IMR-90 (cell line): ENCODE measurements at regions not wholly inside any gene's neighbourhood (a gene's known extent, or its start where the extent isn't known, plus 50 kb on each side); places are given as distances from the start of the nearest gene placed in this dataset.

Source experiments
- ATAC-seq: fragments of 200-7000 bp; cut with Tn5 transposase; 2 replicates; pipeline ENCODE4 v1.9.1; 2020; ENCODE audit warnings: low read depth, mild to moderate bottlenecking, moderate library complexity
- BruUV-seq: library from RNA; stranded (reverse); fragments of 400-500 nt; replicated peaks from 2 replicates; lab custom pipeline; 2021; lab: Mats Ljungman, UMichigan
- CTCF ChIA-PET: fragments of 300-600 bp; formaldehyde crosslinking; extraction: SDS; loops from one replicate; lab custom pipeline; 2021; ENCODE audit warnings: antibody characterized with exemption; lab: Yijun Ruan, JAX
- POLR2A ChIA-PET: fragments of 300-600 bp; sonication (Branson Sonifier 250); formaldehyde crosslinking; loops from one replicate; lab custom pipeline; 2022; ENCODE audit warnings: antibody characterized with exemption; ENCODE audit not compliant: unreplicated experiment; lab: Charles Lee
- DNase-seq: peaks from one replicate; pipeline ENCODE4 v3.0.0; 2013
- H2AFZ ChIP-seq: replicated peaks from 2 replicates; pipeline ENCODE3; 2013; ENCODE audit warnings: low read length, mild to moderate bottlenecking; ENCODE audit not compliant: poor library complexity
- H2AK5ac ChIP-seq: 2 replicates; pipeline ENCODE4 v1.6.1; 2013; ENCODE audit warnings: low read depth, low read length, inconsistent platforms
- H2AK9ac ChIP-seq: replicated peaks from 2 replicates; pipeline ENCODE3; 2013; ENCODE audit warnings: mild to moderate bottlenecking, low read depth, low read length, moderate library complexity; ENCODE audit not compliant: poor library complexity
- H2BK120ac ChIP-seq: 2 replicates; pipeline ENCODE4 v1.6.1; 2013; ENCODE audit warnings: low read depth, low read length, inconsistent platforms
- H2BK15ac ChIP-seq: 3 replicates; pipeline ENCODE4 v1.6.1; 2013; ENCODE audit warnings: low read depth, low read length, inconsistent platforms
- H2BK20ac ChIP-seq: 2 replicates; pipeline ENCODE4 v1.6.1; 2013; ENCODE audit warnings: low read depth, mild to moderate bottlenecking, inconsistent platforms, low read length, moderate library complexity
- H2BK5ac ChIP-seq: 2 replicates; pipeline ENCODE4 v1.6.1; 2013; ENCODE audit warnings: mild to moderate bottlenecking, low read depth, low read length, inconsistent platforms; ENCODE audit not compliant: poor library complexity, severe bottlenecking
- H3K14ac ChIP-seq: replicated peaks from 2 replicates; pipeline ENCODE4 v1.6.1; 2013; ENCODE audit warnings: low read depth, low read length, inconsistent platforms
- H3K18ac ChIP-seq: 2 replicates; pipeline ENCODE4 v1.6.1; 2013; ENCODE audit warnings: low read depth, low read length, control low read depth
- H3K23ac ChIP-seq: 2 replicates; pipeline ENCODE4 v1.6.1; 2013; ENCODE audit warnings: low read depth, low read length, inconsistent platforms
- H3K27ac ChIP-seq: 2 replicates; pipeline ENCODE4 v1.5.1; 2013; ENCODE audit warnings: mild to moderate bottlenecking, control low read depth, low read length; ENCODE audit not compliant: insufficient read depth
- H3K27me3 ChIP-seq: 2 replicates; pipeline ENCODE4 v1.6.1; 2013; ENCODE audit warnings: low read length; ENCODE audit not compliant: control insufficient read depth, insufficient read depth
- H3K36me3 ChIP-seq: 2 replicates; pipeline ENCODE4 v1.6.1; 2013; ENCODE audit warnings: low read length, mixed read lengths; ENCODE audit not compliant: control insufficient read depth, insufficient read depth
- H3K4ac ChIP-seq: 2 replicates; pipeline ENCODE4 v1.6.1; 2013; ENCODE audit warnings: low read depth, low read length, inconsistent platforms
- H3K4me1 ChIP-seq: 2 replicates; pipeline ENCODE4 v1.6.1; 2013; ENCODE audit warnings: low read length, mixed read lengths; ENCODE audit not compliant: control insufficient read depth, insufficient read depth
- H3K4me2 ChIP-seq: 2 replicates; pipeline ENCODE4 v1.6.1; 2013; ENCODE audit warnings: low read depth, mild to moderate bottlenecking, control low read depth, low read length, moderate library complexity
- H3K4me3 ChIP-seq: 2 replicates; pipeline ENCODE4 v1.5.1; 2013; ENCODE audit warnings: low read depth, mild to moderate bottlenecking, control low read depth, low read length, moderate library complexity; ENCODE audit not compliant: insufficient read depth
- H3K56ac ChIP-seq: 2 replicates; pipeline ENCODE4 v1.6.1; 2013; ENCODE audit warnings: low read length, inconsistent platforms; ENCODE audit not compliant: insufficient read depth; ENCODE audit errors: extremely low read depth
- H3K79me1 ChIP-seq, 2 experiments: 2 replicates each; pipeline ENCODE4 v1.6.1; 2013; ENCODE audit warnings: low read length in 2 of 2, inconsistent platforms in 1 of 2, low read depth in 1 of 2
- H3K9ac ChIP-seq: 2 replicates; pipeline ENCODE4 v1.6.1; 2013; ENCODE audit warnings: low read depth, low read length, control low read depth
- H3K9me1 ChIP-seq: 2 replicates; pipeline ENCODE4 v1.6.1; 2013; ENCODE audit warnings: low read length, inconsistent platforms; ENCODE audit not compliant: insufficient read depth
- H3K9me3 ChIP-seq: 2 replicates; pipeline ENCODE4 v1.6.1; 2013; ENCODE audit warnings: low read length; ENCODE audit not compliant: control insufficient read depth, insufficient read depth
- H4K20me1 ChIP-seq: 2 replicates; pipeline ENCODE4 v1.6.1; 2013; ENCODE audit warnings: low read length, inconsistent platforms; ENCODE audit not compliant: insufficient read depth
- H4K5ac ChIP-seq: 2 replicates; pipeline ENCODE4 v1.6.1; 2013; ENCODE audit warnings: mild to moderate bottlenecking, low read depth, low read length, control low read depth
- H4K8ac ChIP-seq, 2 experiments: 2 replicates each; pipeline ENCODE4 v1.6.1; 2013; ENCODE audit warnings: low read depth in 2 of 2, low read length in 2 of 2, control low read depth in 1 of 2, inconsistent platforms in 1 of 2
- H4K91ac ChIP-seq: 2 replicates; pipeline ENCODE4 v1.6.1; 2013; ENCODE audit warnings: low read depth, low read length, inconsistent platforms; ENCODE audit not compliant: insufficient read depth
- BHLHE40 ChIP-seq: fragments of 150-350 bp; IDR thresholded peaks from 2 replicates; pipeline ENCODE4 v1.6.1; 2016; ENCODE audit warnings: mild to moderate bottlenecking, low read depth, low read length
- CTCF ChIP-seq: conservative IDR thresholded peaks from 2 replicates; pipeline ENCODE4 v1.5.1; 2012; ENCODE audit warnings: mild to moderate bottlenecking, low read depth, low read length, improper control_type of control experiment
- ELK1 ChIP-seq: fragments of 150-350 bp; IDR thresholded peaks from 2 replicates; pipeline ENCODE4 v1.6.1; 2016; ENCODE audit warnings: low read depth, mild to moderate bottlenecking, low read length, moderate library complexity, borderline replicate concordance
- FOS ChIP-seq: fragments of 150-350 bp; IDR thresholded peaks from 2 replicates; pipeline ENCODE4 v1.6.1; 2016; ENCODE audit warnings: low read depth, low read length
- MAFK ChIP-seq: IDR thresholded peaks from 2 replicates; pipeline ENCODE4 v1.6.1; 2012; ENCODE audit warnings: low read depth, low read length, improper control_type of control experiment
- RAD21 ChIP-seq: IDR thresholded peaks from 2 replicates; pipeline ENCODE4 v1.6.1; 2012; ENCODE audit warnings: low read length, improper control_type of control experiment
- RCOR1 ChIP-seq: IDR thresholded peaks from 2 replicates; pipeline ENCODE4 v1.6.1; 2012; ENCODE audit warnings: mild to moderate bottlenecking, low read length, improper control_type of control experiment; ENCODE audit not compliant: insufficient replicate concordance
- WGBS, 2 experiments: methylation state at CpG; one replicate each; pipeline versions ENCODE4 v1.1.5 to v1.1.7; 2013; ENCODE audit warnings: missing lambda C conversion rate in 2 of 2; ENCODE audit not compliant: insufficient read length in 1 of 2; ENCODE audit errors: extremely low coverage in 2 of 2; 5-methylcytosine and 5-hydroxymethylcytosine counted together
- dilution Hi-C: fragments of 300-500 bp; cut with HindIII; formaldehyde crosslinking; loops from one replicate; pipeline ENCODE4 v1.14.3; 2018; ENCODE audit warnings: low sequenced_read_pairs; ENCODE audit not compliant: unreplicated experiment
- in situ Hi-C: fragments of 300-500 bp; cut with MboI; formaldehyde crosslinking; loops from 3 replicates; pipeline ENCODE4 v1.14.3; 2019; ENCODE audit warnings: low sequenced_read_pairs, inconsistent platforms, mixed read lengths
- intact Hi-C: fragments of 100-400 bp; cut with micrococcal nuclease; formaldehyde crosslinking; loops from 2 replicates; pipeline ENCODE4 v1.10.0; 2022

- H3K9me3 ChIP-seq, result no peaks in the 10 kb centered on the region; the same call in 1 of the 2 replicates
- H2BK5ac ChIP-seq, result no peak overlapping the region
- H3K36me3 ChIP-seq, result no peaks in the 10 kb centered on the region
- no peak overlapping the region for H4K8ac ChIP-seq
- no peak overlapping the region for H3K56ac ChIP-seq
- TF ChIP-seq MAFK (no peak), RAD21 (no peak), BHLHE40 (no peak), CTCF (no peak), ELK1 (no peak), FOS (no peak), RCOR1 (no peak)
- no peak overlapping the region for H2AK9ac ChIP-seq
- dilution Hi-C loops, result no loop called here
- no CpG with 5 or more reads among the region's 2 CpGs for WGBS, 2 experiments
- H3K23ac ChIP-seq, result no peak overlapping the region
- no peaks in the 10 kb centered on the region for H3K27me3 ChIP-seq
- 0 out of 2 replicates have a peak, but pooled peaks cover 2% of the 10 kb centered on the region for H3K4me1 ChIP-seq
- in situ Hi-C loops, result no loop called here
- H2BK15ac ChIP-seq, result no peak overlapping the region
- ChIA-PET POLR2A (no interaction called here), CTCF (no interaction called here)
- no peak overlapping the region for H3K18ac ChIP-seq
- no peak overlapping the region for H3K4me2 ChIP-seq
- no peak overlapping the region for H3K4ac ChIP-seq
- no peak overlapping the region for H3K14ac ChIP-seq
- no peak overlapping the region for H2AFZ ChIP-seq
- no peak overlapping the region for H4K91ac ChIP-seq
- H3K9me1 ChIP-seq, result no peaks in the 10 kb centered on the region
- ATAC-seq (no peak), DNase-seq (peak; percentile 24)
- no peak overlapping the region for H2BK20ac ChIP-seq
- H2AK5ac ChIP-seq, result no peak overlapping the region
- no peak overlapping the region for H3K4me3 ChIP-seq
- no peaks in the 10 kb centered on the region for H3K79me1 ChIP-seq
- no peak overlapping the region for H4K5ac ChIP-seq
- no TSS peak for BruUV-seq
- no peaks in the 10 kb centered on the region for H4K20me1 ChIP-seq
- H3K9ac ChIP-seq, result no peak overlapping the region
- intact Hi-C loops, result no loop called here
- H3K27ac ChIP-seq, result no peak overlapping the region
- H2BK120ac ChIP-seq, result no peak overlapping the region
Observed at GRCh38 chr2:150101947-150102346, 385.5 kb downstream of the RND3 start.
